Cardiac muscle cell (in vitro differentiated cells and primary cell): ENCODE measurements at regions not wholly inside any gene's neighbourhood (a gene's known extent, or its start where the extent isn't known, plus 50 kb on each side); places are given as distances from the start of the nearest gene placed in this dataset.

ENCODE experiments used
- DNase-seq, 2 donors: peaks; one replicate each; pipeline versions ENCODE4 v3.0.0 to v3.0.0-alpha.2; 2010 to 2017; ENCODE audit warnings: low read depth in 1 of 2, low spot score in 1 of 2
- H3K27ac ChIP-seq: fragments of 200-600 bp; sonication (generic); 2 replicates; pipeline ENCODE4 v1.5.1; 2016
- H3K27me3 ChIP-seq: fragments of 200-600 bp; sonication (generic); 2 replicates; pipeline ENCODE4 v1.6.0; 2016; ENCODE audit warnings: control low read depth
- H3K36me3 ChIP-seq: fragments of 200-600 bp; sonication (generic); 2 replicates; pipeline ENCODE4 v1.5.1; 2016; ENCODE audit warnings: control low read depth
- H3K4me1 ChIP-seq: fragments of 200-600 bp; sonication (generic); 2 replicates; pipeline ENCODE4 v1.8.1; 2017; ENCODE audit warnings: low read depth, mild to moderate bottlenecking, mixed run types
- H3K4me3 ChIP-seq: fragments of 200-600 bp; sonication (generic); 2 replicates; pipeline ENCODE4 v1.5.1; 2016; ENCODE audit warnings: mild to moderate bottlenecking
- H3K9me3 ChIP-seq: fragments of 200-600 bp; sonication (generic); 2 replicates; pipeline ENCODE4 v1.5.1; 2017; ENCODE audit warnings: low read depth, mild to moderate bottlenecking, control low read depth
- CTCF ChIP-seq: IDR thresholded peaks from 2 replicates; pipeline ENCODE4 v1.5.1; 2012; ENCODE audit warnings: low read depth, mild to moderate bottlenecking, low read length

GRCh38 chr10:4581929-4582328, 244.1 kb upstream of the AKR1E2 start:
- Histone ChIP-seq H3K27ac (no peak overlapping the region), H3K4me1 (no peaks in the 10 kb centered on the region), H3K36me3 (no peaks in the 10 kb centered on the region), H3K9me3 (no peaks in the 10 kb centered on the region), H3K4me3 (no peak overlapping the region), H3K27me3 (no peaks in the 10 kb centered on the region)
- no peak for DNase-seq
- TF ChIP-seq CTCF, result no peak

- no peak for TF ChIP-seq CTCF
- H3K4me3 ChIP-seq, result no peak overlapping the region
- DNase-seq, result no peak
- H3K4me1 ChIP-seq, result no peaks in the 10 kb centered on the region
- H3K36me3 ChIP-seq, result no peaks in the 10 kb centered on the region
- no peaks in the 10 kb centered on the region for H3K27me3 ChIP-seq
- no peak overlapping the region for H3K27ac ChIP-seq
- H3K9me3 ChIP-seq, result no peaks in the 10 kb centered on the region
These were observed 246.2 kb upstream of the AKR1E2 start for GRCh38 chr10:4579844-4580243.

GRCh38 chr10:4576206-4576605, 249.8 kb upstream of the AKR1E2 start:
- H3K9me3 ChIP-seq, result no peaks in the 10 kb centered on the region
- no peaks in the 10 kb centered on the region for H3K36me3 ChIP-seq
- no peak for DNase-seq
- no peak for TF ChIP-seq CTCF
- no peak overlapping the region for H3K4me3 ChIP-seq
- H3K4me1 ChIP-seq, result no peaks in the 10 kb centered on the region
- no peak overlapping the region for H3K27ac ChIP-seq
- H3K27me3 ChIP-seq, result no peaks in the 10 kb centered on the region

- Histone ChIP-seq H3K27ac (no peak overlapping the region), H3K4me3 (no peak overlapping the region), H3K9me3 (no peaks in the 10 kb centered on the region), H3K36me3 (no peaks in the 10 kb centered on the region), H3K4me1 (no peaks in the 10 kb centered on the region), H3K27me3 (no peaks in the 10 kb centered on the region)
- no peak for TF ChIP-seq CTCF
- DNase-seq, result no peak
These were observed 256.9 kb upstream of the AKR1E2 start for GRCh38 chr10:4569151-4569550.

GRCh38 chr10:4568731-4569130, 257.3 kb upstream of the AKR1E2 start:
- H3K4me3 ChIP-seq, result no peak overlapping the region
- no peaks in the 10 kb centered on the region for H3K36me3 ChIP-seq
- no peak for TF ChIP-seq CTCF
- no peak overlapping the region for H3K27ac ChIP-seq
- DNase-seq, result no peak
- no peaks in the 10 kb centered on the region for H3K27me3 ChIP-seq
- no peaks in the 10 kb centered on the region for H3K9me3 ChIP-seq
- no peaks in the 10 kb centered on the region for H3K4me1 ChIP-seq

- H3K27me3 ChIP-seq, result no peaks in the 10 kb centered on the region
- H3K4me3 ChIP-seq, result no peak overlapping the region
- no peak for TF ChIP-seq CTCF
- no peaks in the 10 kb centered on the region for H3K9me3 ChIP-seq
- H3K27ac ChIP-seq, result no peak overlapping the region
- no peaks in the 10 kb centered on the region for H3K4me1 ChIP-seq
- DNase-seq, result no peak
- H3K36me3 ChIP-seq, result no peaks in the 10 kb centered on the region
These were observed 257.9 kb upstream of the AKR1E2 start for GRCh38 chr10:4568086-4568485.
